ENCODE measurements at regions not wholly inside any gene's neighbourhood (a gene's known extent, or its start where the extent isn't known, plus 50 kb on each side); places are given as distances from the start of the nearest gene placed in this dataset.

DNA sequence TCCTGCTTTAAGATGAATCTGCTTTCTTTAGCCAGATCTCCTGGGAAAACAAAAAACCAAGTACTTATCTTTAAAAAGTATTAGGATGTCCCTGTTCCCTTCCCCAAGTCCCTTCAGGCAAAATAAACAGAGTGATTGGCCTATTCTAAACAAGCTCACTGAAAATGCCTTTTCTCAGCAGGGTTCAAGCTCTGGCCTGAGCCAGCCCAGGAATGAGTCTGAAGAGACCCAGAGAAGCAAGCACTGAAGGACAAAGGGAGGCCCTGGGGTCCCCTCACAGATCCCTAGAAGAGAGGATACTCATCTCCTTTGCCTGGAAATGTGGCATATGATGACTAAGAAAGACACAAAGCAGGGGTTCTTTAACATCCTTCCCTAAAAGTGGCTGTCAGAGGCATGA is 66.8 kb upstream of the MAP1B start:
- H3K27me3 Mint-ChIP-seq (ENCODE audit: low read depth), result peaks cover 14% of the 10 kb centered on the region
- no peak overlapping the region for H3K4me3 Mint-ChIP-seq
- H3K9me3 Mint-ChIP-seq, result no peaks in the 10 kb centered on the region
- DNase-seq (ENCODE audit: low spot score), result no peak
- no peak overlapping the region for H3K27ac Mint-ChIP-seq
- H3K4me1 Mint-ChIP-seq (ENCODE audit: low read depth), result no peaks in the 10 kb centered on the region
- no peaks in the 10 kb centered on the region for H3K36me3 Mint-ChIP-seq (ENCODE audit: low read depth)

DNA sequence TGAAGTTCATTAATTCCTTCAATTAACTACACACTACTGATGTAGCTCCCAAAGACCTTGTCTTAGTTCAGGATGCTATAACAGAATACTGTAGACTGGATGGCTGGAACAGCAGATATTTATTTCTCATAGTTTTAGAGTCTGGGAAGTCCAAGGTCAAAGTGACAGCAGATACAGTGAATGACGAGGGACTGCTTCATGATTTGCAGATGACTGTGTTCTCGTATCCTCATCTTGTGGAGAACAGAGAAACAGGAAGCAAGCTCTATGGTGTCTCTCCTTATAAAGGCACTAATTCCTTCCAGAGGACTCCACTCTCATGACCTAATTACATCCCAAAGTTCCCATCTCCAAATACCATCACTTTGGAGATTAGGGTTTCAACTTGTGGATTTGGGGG is 65.6 kb upstream of the MAP1B start:
- Mint-ChIP-seq H3K36me3 (ENCODE audit: low read depth) (no peaks in the 10 kb centered on the region), H3K9me3 (no peaks in the 10 kb centered on the region), H3K27ac (no peak overlapping the region), H3K4me1 (ENCODE audit: low read depth) (no peaks in the 10 kb centered on the region), H3K4me3 (no peak overlapping the region), H3K27me3 (ENCODE audit: low read depth) (peaks cover 12% of the 10 kb centered on the region)
- no peak for DNase-seq (ENCODE audit: low spot score)

DNA sequence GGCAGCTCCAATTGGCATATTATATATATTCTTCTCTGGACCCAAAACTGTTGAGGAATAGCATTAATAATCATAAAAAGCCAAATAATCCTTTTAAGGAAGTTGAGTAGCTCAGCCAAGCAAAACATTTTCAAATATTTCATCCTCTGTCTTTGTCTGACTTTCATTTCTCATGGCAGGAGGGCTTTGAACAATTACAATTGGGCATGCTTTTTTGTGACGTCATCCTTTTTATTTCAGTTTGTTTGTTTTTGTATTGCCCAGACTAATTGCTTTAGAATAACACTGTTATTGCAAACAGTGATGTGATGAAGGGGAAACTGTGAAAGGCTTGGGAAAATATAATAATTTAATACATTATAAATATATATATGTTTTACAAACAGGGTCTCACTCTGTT is 65.2 kb upstream of the MAP1B start:
- no peaks in the 10 kb centered on the region for H3K9me3 Mint-ChIP-seq
- no peak overlapping the region for H3K27ac Mint-ChIP-seq

DNA sequence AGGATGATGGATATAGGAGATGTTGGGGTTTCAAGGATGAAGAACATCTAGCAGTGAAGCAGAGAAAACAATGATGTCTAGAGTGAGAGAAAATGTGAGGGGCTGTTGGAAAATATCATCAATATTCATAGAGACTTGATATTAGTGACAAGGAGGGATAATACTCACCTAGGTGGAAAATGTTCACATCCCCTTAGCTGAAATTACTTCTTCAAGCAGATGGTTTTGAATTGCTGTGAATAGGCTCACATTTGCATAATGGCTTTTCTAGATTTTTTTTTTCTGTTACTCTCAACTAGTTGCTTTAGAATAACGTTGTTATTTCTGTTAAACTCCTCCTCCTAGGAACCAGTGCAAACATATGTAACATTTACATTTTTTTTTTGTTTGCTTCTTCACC is 61.6 kb upstream of the MAP1B start:
- Mint-ChIP-seq H3K36me3 (ENCODE audit: low read depth) (no peaks in the 10 kb centered on the region), H3K4me1 (ENCODE audit: low read depth) (no peaks in the 10 kb centered on the region), H3K27ac (no peak overlapping the region), H3K4me3 (no peak overlapping the region), H3K9me3 (no peaks in the 10 kb centered on the region), H3K27me3 (ENCODE audit: low read depth) (peaks cover 3% of the 10 kb centered on the region)
- DNase-seq (ENCODE audit: low spot score), result no peak

More for the DNA sequence above, 65.2 kb upstream of the MAP1B start:
- no peak for DNase-seq (ENCODE audit: low spot score)
- Mint-ChIP-seq H3K4me3 (no peak overlapping the region), H3K27me3 (ENCODE audit: low read depth) (peaks cover 12% of the 10 kb centered on the region), H3K36me3 (ENCODE audit: low read depth) (no peaks in the 10 kb centered on the region), H3K4me1 (ENCODE audit: low read depth) (no peaks in the 10 kb centered on the region)

DNA sequence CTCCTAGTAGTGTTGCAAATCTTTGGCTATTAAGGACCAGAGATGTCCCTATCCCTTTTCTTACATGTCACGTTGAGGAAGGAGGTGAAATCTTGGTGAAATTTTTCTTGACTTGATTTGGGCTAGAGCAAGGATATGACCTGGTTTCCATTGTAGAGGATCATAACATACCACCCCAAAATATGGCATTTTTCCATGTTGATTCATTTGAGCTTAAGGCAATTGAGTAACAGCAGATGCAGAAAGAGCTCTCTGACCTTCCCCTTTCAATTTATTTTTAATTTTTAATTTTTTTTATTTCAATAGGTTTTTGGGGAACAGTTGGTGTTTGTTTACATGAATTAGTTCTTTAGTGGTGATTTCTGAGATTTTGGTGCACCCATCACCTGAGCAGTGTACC is 61.2 kb upstream of the MAP1B start:
- no peaks in the 10 kb centered on the region for H3K36me3 Mint-ChIP-seq (ENCODE audit: low read depth)
- H3K4me3 Mint-ChIP-seq, result no peak overlapping the region
- no peaks in the 10 kb centered on the region for H3K4me1 Mint-ChIP-seq (ENCODE audit: low read depth)
- DNase-seq (ENCODE audit: low spot score), result no peak
- H3K27ac Mint-ChIP-seq, result no peak overlapping the region
- H3K9me3 Mint-ChIP-seq, result no peaks in the 10 kb centered on the region
- H3K27me3 Mint-ChIP-seq (ENCODE audit: low read depth), result peaks cover 3% of the 10 kb centered on the region

DNA sequence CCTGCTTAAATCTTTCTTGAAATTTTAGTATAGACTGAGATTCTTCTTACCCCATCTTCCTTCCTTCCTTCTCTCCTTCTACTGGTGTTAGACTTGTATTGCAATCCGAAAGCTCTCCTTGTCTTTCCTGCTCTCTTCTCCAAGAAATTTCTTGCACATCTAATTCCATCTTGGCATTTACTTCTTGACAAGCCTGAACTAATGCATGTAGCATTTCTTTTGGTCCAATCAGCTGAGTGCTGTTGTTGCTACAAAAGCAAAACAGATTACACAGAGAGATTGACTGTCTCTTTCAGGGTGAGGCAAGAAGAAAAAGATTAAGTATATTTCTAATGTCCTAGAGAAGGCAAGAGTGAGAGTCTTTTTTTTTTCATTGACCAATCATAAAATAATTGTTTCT is 51.6 kb upstream of the MAP1B start:
- Mint-ChIP-seq H3K9me3 (no peaks in the 10 kb centered on the region), H3K27me3 (ENCODE audit: low read depth) (no peaks in the 10 kb centered on the region), H3K36me3 (ENCODE audit: low read depth) (no peaks in the 10 kb centered on the region), H3K4me3 (no peak overlapping the region), H3K27ac (no peak overlapping the region), H3K4me1 (ENCODE audit: low read depth) (no peaks in the 10 kb centered on the region)
- DNase-seq (ENCODE audit: low spot score), result no peak

Measured in T-helper 2 cell treated with Interferon-gamma antibody and Interleukin-4, amounts not matched to agents 5 μg/mL and 100 μg/mL, for 36 hours (primary cell).